Neural crest cell (in vitro differentiated cells): ENCODE measurements at regions not wholly inside any gene's neighbourhood (a gene's known extent, or its start where the extent isn't known, plus 50 kb on each side); places are given as distances from the start of the nearest gene placed in this dataset.

ENCODE experiments used
- DNase-seq: peaks from one replicate; pipeline ENCODE4 v3.0.0; 2021; ENCODE audit warnings: low read depth, mixed read lengths, low spot score
- H3K27ac Mint-ChIP-seq: one replicate; pipeline ENCODE4 v1.8.0; 2021; ENCODE audit warnings: mild to moderate bottlenecking, mixed read lengths; ENCODE audit not compliant: unreplicated experiment
- H3K27me3 Mint-ChIP-seq: 2 replicates; pipeline ENCODE4 v1.8.0; 2021; ENCODE audit warnings: low read depth, mild to moderate bottlenecking, mixed read lengths
- H3K36me3 Mint-ChIP-seq: 2 replicates; pipeline ENCODE4 v1.8.0; 2021; ENCODE audit warnings: low read depth, mild to moderate bottlenecking, mixed read lengths
- H3K4me1 Mint-ChIP-seq: 2 replicates; pipeline ENCODE4 v1.8.0; 2021; ENCODE audit warnings: mixed read lengths
- H3K4me3 Mint-ChIP-seq: one replicate; pipeline ENCODE4 v1.8.0; 2021; ENCODE audit warnings: mild to moderate bottlenecking, mixed read lengths
- H3K9me3 Mint-ChIP-seq: 2 replicates; pipeline ENCODE4 v1.8.0; 2021; ENCODE audit warnings: mixed read lengths
- TF ChIP-seq, protein P1 (sequence below): fragments of 200-600 bp; sonication (generic); conservative IDR thresholded peaks from 2 replicates; pipeline ENCODE4 v1.5.0; 2021; ENCODE audit warnings: antibody characterized with exemption, mild to moderate bottlenecking

DNA sequence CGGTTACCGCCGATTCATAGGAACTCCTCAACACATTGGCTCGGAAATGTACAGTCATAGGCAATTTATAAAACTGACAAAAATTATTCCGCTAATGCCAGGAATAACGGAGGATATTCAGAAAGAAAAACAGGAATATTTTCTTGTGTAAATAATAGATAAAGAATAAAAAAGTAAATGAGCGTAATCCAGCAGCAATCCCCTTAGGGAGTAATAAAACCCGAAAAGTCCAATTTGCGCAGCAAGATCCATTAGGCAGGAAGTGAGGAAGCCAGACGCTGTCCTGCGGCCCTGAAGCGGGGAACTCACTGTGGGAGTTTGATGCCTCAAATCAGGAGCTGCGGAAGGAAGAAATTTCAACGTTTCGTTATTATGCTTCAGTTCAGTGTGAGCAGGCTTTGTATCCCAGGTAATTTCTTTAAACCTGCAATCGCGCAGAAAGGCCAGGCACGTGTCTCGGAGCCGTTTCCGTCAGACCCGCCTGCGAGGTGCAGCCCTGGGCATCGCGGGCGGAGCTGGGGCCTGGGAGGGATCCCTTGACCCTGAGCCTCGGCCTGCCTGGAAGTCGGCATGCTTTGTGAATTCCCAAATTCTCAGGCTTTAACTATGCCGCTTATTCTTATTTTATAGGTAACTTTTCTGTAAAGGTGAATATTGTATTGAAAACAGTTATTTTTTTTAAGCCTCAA, 180.9 kb upstream of the ALKAL2 start:
- H3K27me3 Mint-ChIP-seq: peaks cover 23% of the 10 kb centered on the region
- H3K4me3 Mint-ChIP-seq: no peak overlapping the region
- H3K36me3 Mint-ChIP-seq: no peaks in the 10 kb centered on the region
- H3K27ac Mint-ChIP-seq: no peak overlapping the region
- TF ChIP-seq, protein P1, sequence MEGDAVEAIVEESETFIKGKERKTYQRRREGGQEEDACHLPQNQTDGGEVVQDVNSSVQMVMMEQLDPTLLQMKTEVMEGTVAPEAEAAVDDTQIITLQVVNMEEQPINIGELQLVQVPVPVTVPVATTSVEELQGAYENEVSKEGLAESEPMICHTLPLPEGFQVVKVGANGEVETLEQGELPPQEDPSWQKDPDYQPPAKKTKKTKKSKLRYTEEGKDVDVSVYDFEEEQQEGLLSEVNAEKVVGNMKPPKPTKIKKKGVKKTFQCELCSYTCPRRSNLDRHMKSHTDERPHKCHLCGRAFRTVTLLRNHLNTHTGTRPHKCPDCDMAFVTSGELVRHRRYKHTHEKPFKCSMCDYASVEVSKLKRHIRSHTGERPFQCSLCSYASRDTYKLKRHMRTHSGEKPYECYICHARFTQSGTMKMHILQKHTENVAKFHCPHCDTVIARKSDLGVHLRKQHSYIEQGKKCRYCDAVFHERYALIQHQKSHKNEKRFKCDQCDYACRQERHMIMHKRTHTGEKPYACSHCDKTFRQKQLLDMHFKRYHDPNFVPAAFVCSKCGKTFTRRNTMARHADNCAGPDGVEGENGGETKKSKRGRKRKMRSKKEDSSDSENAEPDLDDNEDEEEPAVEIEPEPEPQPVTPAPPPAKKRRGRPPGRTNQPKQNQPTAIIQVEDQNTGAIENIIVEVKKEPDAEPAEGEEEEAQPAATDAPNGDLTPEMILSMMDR: no peak
- peaks cover 2% of the 10 kb centered on the region for H3K9me3 Mint-ChIP-seq
- no peak for DNase-seq
- peaks cover 5% of the 10 kb centered on the region for H3K4me1 Mint-ChIP-seq

DNA sequence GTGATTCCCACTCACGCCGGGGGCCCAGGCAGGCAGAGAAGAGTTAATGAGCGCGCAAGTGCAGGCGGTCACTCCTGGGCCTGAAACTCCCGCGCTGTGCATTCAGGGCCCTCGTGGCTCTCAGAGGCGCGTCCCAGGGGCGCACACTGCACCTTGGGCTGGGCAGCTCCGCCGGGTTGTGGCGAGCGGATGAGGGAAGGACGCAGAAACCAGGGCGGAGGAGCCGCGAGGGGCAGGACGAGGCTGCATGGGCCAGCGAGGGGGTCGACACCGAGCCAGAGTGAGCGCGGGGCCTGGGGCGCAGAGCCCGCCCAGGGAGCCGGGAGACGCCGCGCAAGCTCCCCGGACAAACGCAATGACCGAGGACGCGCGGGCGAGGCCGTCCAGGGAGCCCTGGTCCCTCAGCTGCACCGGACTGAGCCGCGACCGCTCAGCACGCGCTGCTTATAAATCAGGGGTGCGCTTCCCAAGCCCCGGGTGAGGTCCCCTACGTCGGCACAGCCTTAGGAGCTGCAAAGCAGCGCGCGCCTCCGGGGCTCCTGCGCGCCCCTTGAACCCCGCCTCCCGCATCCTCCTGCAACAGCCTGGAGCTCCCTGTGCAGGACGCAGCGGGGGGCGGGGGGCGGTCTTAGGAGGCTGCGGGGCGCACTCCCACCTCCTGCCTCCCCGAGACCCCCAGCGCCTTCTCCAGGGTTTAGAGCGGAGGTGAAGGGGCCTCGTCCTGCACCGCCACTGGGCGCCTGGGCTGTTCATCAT, 180.2 kb upstream of the ALKAL2 start:
- Mint-ChIP-seq H3K4me3 (peak overlapping the region; percentile 75), H3K9me3 (peaks cover 2% of the 10 kb centered on the region), H3K27me3 (peaks cover 23% of the 10 kb centered on the region), H3K4me1 (peaks cover 5% of the 10 kb centered on the region), H3K27ac (no peak overlapping the region), H3K36me3 (no peaks in the 10 kb centered on the region)
- DNase-seq: no peak
- TF ChIP-seq, protein P1: no peak

DNA sequence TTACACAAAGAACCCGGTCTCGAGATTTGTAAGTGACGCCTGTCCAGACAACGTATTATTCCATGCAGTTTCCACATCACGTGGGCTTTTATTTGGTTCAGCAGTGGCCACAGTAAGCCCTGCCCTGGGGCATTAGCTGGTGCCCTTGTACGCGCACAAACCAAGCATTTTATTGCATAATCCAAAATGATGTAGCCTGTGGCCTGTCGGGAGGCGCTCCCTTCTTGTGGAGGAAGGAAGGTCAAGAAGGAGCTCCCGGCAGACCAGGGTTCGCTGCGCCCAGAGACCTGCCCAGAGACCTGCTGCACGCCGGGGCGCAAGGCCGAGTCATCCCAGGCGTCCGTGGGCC, 179.6 kb upstream of the ALKAL2 start:
- TF ChIP-seq, protein P1: no peak
- H3K4me1 Mint-ChIP-seq: peaks cover 5% of the 10 kb centered on the region
- DNase-seq: no peak
- peaks cover 23% of the 10 kb centered on the region for H3K27me3 Mint-ChIP-seq
- H3K27ac Mint-ChIP-seq: no peak overlapping the region
- H3K36me3 Mint-ChIP-seq: no peaks in the 10 kb centered on the region
- peak overlapping the region; percentile 75 for H3K4me3 Mint-ChIP-seq
- no peaks in the 10 kb centered on the region for H3K9me3 Mint-ChIP-seq

GRCh38 chr2:467101-467500, 179.2 kb upstream of the ALKAL2 start:
- TF ChIP-seq, protein P1: no peak
- Mint-ChIP-seq H3K36me3 (no peaks in the 10 kb centered on the region), H3K4me3 (no peak overlapping the region), H3K27me3 (peaks cover 23% of the 10 kb centered on the region), H3K27ac (no peak overlapping the region), H3K4me1 (peaks cover 5% of the 10 kb centered on the region), H3K9me3 (no peaks in the 10 kb centered on the region)
- DNase-seq: no peak

DNA sequence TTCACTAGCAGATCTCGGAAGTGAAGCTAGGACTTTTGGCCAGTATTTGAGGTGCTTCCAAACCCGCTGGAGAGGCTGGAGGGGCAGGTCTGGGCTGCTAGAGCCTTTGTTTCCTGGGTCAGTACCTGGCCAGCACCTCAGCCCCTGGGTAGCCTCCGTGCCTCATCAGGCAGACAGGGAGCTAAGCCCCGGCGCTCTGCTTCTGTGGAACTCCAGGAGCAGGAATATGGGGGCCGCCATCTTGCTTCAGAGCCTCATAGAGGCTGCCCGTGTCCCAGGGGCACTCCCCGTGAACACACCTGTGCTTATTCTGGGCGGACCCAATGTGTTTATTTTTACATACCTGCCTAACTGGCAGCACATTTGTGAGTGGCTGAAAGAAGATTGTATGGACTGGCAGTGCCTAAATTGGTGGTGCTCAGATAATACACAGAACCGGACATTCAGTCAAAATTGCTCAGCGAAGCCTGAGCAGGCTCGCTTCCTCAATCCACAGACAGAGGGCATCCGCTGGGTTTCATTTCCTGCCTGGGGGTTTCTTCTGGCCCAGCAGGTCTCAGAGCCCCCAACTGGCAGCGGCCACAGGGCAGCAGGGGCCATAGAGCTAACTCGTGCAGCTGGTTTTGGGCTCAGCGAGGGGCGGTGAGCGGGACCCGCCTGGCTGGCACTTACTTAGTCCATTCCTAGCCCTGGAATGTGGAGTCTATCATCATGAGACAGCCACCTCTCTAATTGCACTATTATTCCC, 176.8 kb upstream of the ALKAL2 start:
- H3K27me3 Mint-ChIP-seq: peaks cover 23% of the 10 kb centered on the region
- no peak overlapping the region for H3K27ac Mint-ChIP-seq
- no peaks in the 10 kb centered on the region for H3K36me3 Mint-ChIP-seq
- TF ChIP-seq, protein P1: no peak
- H3K4me3 Mint-ChIP-seq: no peak overlapping the region
- H3K9me3 Mint-ChIP-seq: no peaks in the 10 kb centered on the region
- DNase-seq: no peak
- H3K4me1 Mint-ChIP-seq: peaks cover 17% of the 10 kb centered on the region
